Neural cell (in vitro differentiated cells): ENCODE measurements at regions not wholly inside any gene's neighbourhood (a gene's known extent, or its start where the extent isn't known, plus 50 kb on each side); places are given as distances from the start of the nearest gene placed in this dataset.

Source experiments
- H2AFZ ChIP-seq: fragments of 200-600, 300-800 bp; sonication (generic), shearing (Covaris generic); 2 replicates; pipeline ENCODE4 v1.6.0; 2014; ENCODE audit warnings: low read depth, mild to moderate bottlenecking, antibody characterized with exemption, low read length, moderate library complexity
- H3F3A ChIP-seq: fragments of 200-600 bp; shearing (Covaris generic); 2 replicates; pipeline ENCODE4 v1.6.1; 2016; ENCODE audit warnings: mild to moderate bottlenecking, moderate library complexity, mixed read lengths, antibody characterized with exemption, low read length; ENCODE audit not compliant: insufficient read depth, poor library complexity, severe bottlenecking
- H3K27ac ChIP-seq: fragments of 200-600, 300-800 bp; sonication (generic), shearing (Covaris generic); 2 replicates; pipeline ENCODE4 v1.5.1; 2014; ENCODE audit warnings: mild to moderate bottlenecking, low read length, moderate library complexity
- H3K27me3 ChIP-seq: fragments of 300-800, 200-600 bp; sonication (generic), shearing (Covaris generic); 2 replicates; pipeline ENCODE4 v1.6.0; 2014; ENCODE audit warnings: mild to moderate bottlenecking, low read depth, low read length, moderate library complexity; ENCODE audit not compliant: insufficient read depth
- H3K36me3 ChIP-seq: fragments of 300-800, 200-600 bp; sonication (generic), shearing (Covaris generic); 2 replicates; pipeline ENCODE4 v1.5.1; 2014; ENCODE audit warnings: mild to moderate bottlenecking, antibody characterized with exemption, low read length, moderate library complexity; ENCODE audit not compliant: insufficient read depth
- H3K4me2 ChIP-seq: fragments of 300-800, 200-600 bp; sonication (generic), shearing (Covaris generic); 2 replicates; pipeline ENCODE4 v1.6.0; 2014; ENCODE audit warnings: mild to moderate bottlenecking, low read length
- H3K4me3 ChIP-seq: fragments of 300-800, 200-600 bp; sonication (generic), shearing (Covaris generic); 2 replicates; pipeline ENCODE4 v1.5.1; 2014; ENCODE audit warnings: mild to moderate bottlenecking, low read length, moderate library complexity
- H3K79me2 ChIP-seq: fragments of 200-600 bp; shearing (Covaris generic); replicated peaks from 2 replicates; pipeline ENCODE4 v1.6.0; 2014; ENCODE audit warnings: mild to moderate bottlenecking, low read length, moderate library complexity; ENCODE audit not compliant: insufficient read depth
- H3K9ac ChIP-seq: fragments of 300-800, 200-600 bp; sonication (generic), shearing (Covaris generic); 2 replicates; pipeline ENCODE4 v1.6.1; 2016; ENCODE audit warnings: mild to moderate bottlenecking, low read length, mixed read lengths
- H3K9me2 ChIP-seq: fragments of 200-600 bp; shearing (Covaris generic); 2 replicates; pipeline ENCODE4 v1.6.1; 2016; ENCODE audit warnings: mild to moderate bottlenecking, low read length, mixed read lengths; ENCODE audit not compliant: insufficient read depth
- H3K9me3 ChIP-seq: fragments of 200-600, 300-800 bp; sonication (generic), shearing (Covaris generic); 2 replicates; pipeline ENCODE4 v1.6.1; 2016; ENCODE audit warnings: mild to moderate bottlenecking, mixed run types, low read length, moderate library complexity, mixed read lengths
- H4K20me1 ChIP-seq: fragments of 200-600 bp; shearing (Covaris generic); 2 replicates; pipeline ENCODE4 v1.6.1; 2016; ENCODE audit warnings: mild to moderate bottlenecking, mixed run types; ENCODE audit not compliant: insufficient read depth
- EP300 ChIP-seq: fragments of 450-650 bp; conservative IDR thresholded peaks from 2 replicates; pipeline ENCODE4 v1.6.1; 2014; ENCODE audit warnings: antibody characterized with exemption, mild to moderate bottlenecking, moderate library complexity; ENCODE audit not compliant: poor library complexity, severe bottlenecking
- EZH2 ChIP-seq: fragments of 200-600, 300-800 bp; shearing (Covaris generic), sonication (generic); IDR thresholded peaks from 2 replicates; pipeline ENCODE4 v1.6.1; 2014; ENCODE audit warnings: antibody characterized with exemption, low read length, borderline replicate concordance, mild to moderate bottlenecking; ENCODE audit not compliant: insufficient read depth, poor library complexity, severe bottlenecking
- MXI1 ChIP-seq: fragments of 450-650 bp; conservative IDR thresholded peaks from 2 replicates; pipeline ENCODE4 v1.6.1; 2014; ENCODE audit warnings: antibody characterized with exemption, mild to moderate bottlenecking; ENCODE audit not compliant: poor library complexity, severe bottlenecking
- POLR2AphosphoS5 ChIP-seq: IDR thresholded peaks from 2 replicates; pipeline ENCODE4 v1.6.1; 2012
- RAD21 ChIP-seq: fragments of 450-650 bp; conservative IDR thresholded peaks from 2 replicates; pipeline ENCODE4 v1.6.1; 2014; ENCODE audit warnings: antibody characterized with exemption, mild to moderate bottlenecking, moderate library complexity
- SMC3 ChIP-seq: fragments of 450-650 bp; conservative IDR thresholded peaks from 2 replicates; pipeline ENCODE4 v1.6.1; 2014; ENCODE audit warnings: antibody characterized with exemption, mild to moderate bottlenecking, moderate library complexity; ENCODE audit not compliant: poor library complexity
- TAF1 ChIP-seq: IDR thresholded peaks from 2 replicates; pipeline ENCODE4 v1.6.1; 2012; ENCODE audit warnings: low read depth
- TF ChIP-seq, protein P1 (sequence below): IDR thresholded peaks from 2 replicates; pipeline ENCODE4 v1.6.1; 2012; ENCODE audit warnings: borderline replicate concordance
- TF ChIP-seq, protein P2 (sequence below): fragments of 450-650 bp; IDR thresholded peaks from 2 replicates; pipeline ENCODE4 v1.5.1; 2014; ENCODE audit warnings: antibody characterized with exemption, mild to moderate bottlenecking, moderate library complexity; ENCODE audit not compliant: poor library complexity, severe bottlenecking

DNA sequence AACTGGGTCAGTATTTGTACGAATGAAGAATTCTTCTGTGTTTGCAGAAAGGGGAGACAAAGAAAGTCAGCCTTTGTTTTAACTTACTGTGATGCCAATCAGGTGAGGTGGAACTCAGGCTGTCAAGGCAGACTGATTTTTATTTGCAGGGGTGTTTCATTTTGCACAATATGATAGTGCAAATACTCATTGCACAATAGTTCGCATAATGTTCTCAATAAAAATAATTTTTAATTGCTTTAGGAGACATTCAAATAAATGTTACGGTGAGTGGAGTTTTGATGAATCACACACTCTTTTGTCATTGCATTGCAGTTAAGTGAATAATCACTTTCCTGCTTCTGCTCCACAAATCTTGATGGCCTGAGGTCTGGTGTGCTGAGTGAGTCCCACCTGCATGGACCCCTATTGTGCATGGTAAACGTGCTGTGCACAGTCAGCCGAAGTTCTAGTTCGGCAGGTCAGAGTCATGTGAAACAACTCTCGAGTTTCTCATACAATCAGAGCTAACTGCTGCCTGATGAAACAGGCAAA lies 141.3 kb upstream of the FZD8 start:
- Histone ChIP-seq H3K4me3 (no peak overlapping the region), H3K4me2 (no peak overlapping the region), H3K9ac (no peak overlapping the region), H3K27ac (no peak overlapping the region), H3K36me3 (no peaks in the 10 kb centered on the region), H2AFZ (no peak overlapping the region), H3K9me3 (peaks cover 3% of the 10 kb centered on the region), H3K79me2 (no peaks in the 10 kb centered on the region), H3K27me3 (no peaks in the 10 kb centered on the region), H3F3A (no peaks in the 10 kb centered on the region), H4K20me1 (no peaks in the 10 kb centered on the region), H3K9me2 (no peaks in the 10 kb centered on the region)
- TF ChIP-seq, protein P1, sequence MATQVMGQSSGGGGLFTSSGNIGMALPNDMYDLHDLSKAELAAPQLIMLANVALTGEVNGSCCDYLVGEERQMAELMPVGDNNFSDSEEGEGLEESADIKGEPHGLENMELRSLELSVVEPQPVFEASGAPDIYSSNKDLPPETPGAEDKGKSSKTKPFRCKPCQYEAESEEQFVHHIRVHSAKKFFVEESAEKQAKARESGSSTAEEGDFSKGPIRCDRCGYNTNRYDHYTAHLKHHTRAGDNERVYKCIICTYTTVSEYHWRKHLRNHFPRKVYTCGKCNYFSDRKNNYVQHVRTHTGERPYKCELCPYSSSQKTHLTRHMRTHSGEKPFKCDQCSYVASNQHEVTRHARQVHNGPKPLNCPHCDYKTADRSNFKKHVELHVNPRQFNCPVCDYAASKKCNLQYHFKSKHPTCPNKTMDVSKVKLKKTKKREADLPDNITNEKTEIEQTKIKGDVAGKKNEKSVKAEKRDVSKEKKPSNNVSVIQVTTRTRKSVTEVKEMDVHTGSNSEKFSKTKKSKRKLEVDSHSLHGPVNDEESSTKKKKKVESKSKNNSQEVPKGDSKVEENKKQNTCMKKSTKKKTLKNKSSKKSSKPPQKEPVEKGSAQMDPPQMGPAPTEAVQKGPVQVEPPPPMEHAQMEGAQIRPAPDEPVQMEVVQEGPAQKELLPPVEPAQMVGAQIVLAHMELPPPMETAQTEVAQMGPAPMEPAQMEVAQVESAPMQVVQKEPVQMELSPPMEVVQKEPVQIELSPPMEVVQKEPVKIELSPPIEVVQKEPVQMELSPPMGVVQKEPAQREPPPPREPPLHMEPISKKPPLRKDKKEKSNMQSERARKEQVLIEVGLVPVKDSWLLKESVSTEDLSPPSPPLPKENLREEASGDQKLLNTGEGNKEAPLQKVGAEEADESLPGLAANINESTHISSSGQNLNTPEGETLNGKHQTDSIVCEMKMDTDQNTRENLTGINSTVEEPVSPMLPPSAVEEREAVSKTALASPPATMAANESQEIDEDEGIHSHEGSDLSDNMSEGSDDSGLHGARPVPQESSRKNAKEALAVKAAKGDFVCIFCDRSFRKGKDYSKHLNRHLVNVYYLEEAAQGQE, result no peak
- TF ChIP-seq MXI1 (no peak), RAD21 (no peak), EZH2 (no peak), TAF1 (no peak), SMC3 (no peak), EP300 (no peak), POLR2AphosphoS5 (no peak)
- TF ChIP-seq, protein P2, sequence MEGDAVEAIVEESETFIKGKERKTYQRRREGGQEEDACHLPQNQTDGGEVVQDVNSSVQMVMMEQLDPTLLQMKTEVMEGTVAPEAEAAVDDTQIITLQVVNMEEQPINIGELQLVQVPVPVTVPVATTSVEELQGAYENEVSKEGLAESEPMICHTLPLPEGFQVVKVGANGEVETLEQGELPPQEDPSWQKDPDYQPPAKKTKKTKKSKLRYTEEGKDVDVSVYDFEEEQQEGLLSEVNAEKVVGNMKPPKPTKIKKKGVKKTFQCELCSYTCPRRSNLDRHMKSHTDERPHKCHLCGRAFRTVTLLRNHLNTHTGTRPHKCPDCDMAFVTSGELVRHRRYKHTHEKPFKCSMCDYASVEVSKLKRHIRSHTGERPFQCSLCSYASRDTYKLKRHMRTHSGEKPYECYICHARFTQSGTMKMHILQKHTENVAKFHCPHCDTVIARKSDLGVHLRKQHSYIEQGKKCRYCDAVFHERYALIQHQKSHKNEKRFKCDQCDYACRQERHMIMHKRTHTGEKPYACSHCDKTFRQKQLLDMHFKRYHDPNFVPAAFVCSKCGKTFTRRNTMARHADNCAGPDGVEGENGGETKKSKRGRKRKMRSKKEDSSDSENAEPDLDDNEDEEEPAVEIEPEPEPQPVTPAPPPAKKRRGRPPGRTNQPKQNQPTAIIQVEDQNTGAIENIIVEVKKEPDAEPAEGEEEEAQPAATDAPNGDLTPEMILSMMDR, result no peak

DNA sequence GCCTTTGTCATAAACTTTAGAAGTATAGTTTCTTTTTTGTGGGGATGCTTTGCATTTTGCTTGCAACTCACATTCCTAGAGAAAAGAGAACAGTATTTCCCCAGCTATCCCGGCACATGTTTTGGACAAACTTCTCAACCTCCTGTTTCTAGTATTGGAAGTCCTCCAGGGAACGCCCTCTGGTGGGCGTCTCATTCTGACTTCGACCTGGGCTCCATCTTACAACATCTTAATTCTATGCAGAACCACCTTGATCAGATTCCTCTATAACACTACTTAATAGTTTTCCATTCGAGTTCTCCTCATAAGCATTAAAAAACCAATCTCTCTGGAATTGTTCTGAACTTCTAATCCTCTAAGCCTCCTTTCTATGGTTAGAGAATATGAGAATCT lies 139.5 kb upstream of the FZD8 start:
- H4K20me1 ChIP-seq, result no peaks in the 10 kb centered on the region
- TF ChIP-seq MXI1 (no peak), POLR2AphosphoS5 (no peak), EZH2 (no peak), EP300 (no peak), SMC3 (no peak), TAF1 (no peak), RAD21 (no peak)
- TF ChIP-seq, protein P2, result no peak
- TF ChIP-seq, protein P1, result no peak
- no peak overlapping the region for H3K9ac ChIP-seq
- no peaks in the 10 kb centered on the region for H3K79me2 ChIP-seq
- H3K36me3 ChIP-seq, result no peaks in the 10 kb centered on the region
- H3K4me3 ChIP-seq, result no peak overlapping the region
- H3K27me3 ChIP-seq, result no peaks in the 10 kb centered on the region
- H3K27ac ChIP-seq, result no peak overlapping the region
- no peaks in the 10 kb centered on the region for H3F3A ChIP-seq
- H3K9me3 ChIP-seq, result no peaks in the 10 kb centered on the region
- no peak overlapping the region for H3K4me2 ChIP-seq
- no peaks in the 10 kb centered on the region for H3K9me2 ChIP-seq
- no peak overlapping the region for H2AFZ ChIP-seq
